Erythroblast (primary cell): ENCODE measurements at regions not wholly inside any gene's neighbourhood (a gene's known extent, or its start where the extent isn't known, plus 50 kb on each side); places are given as distances from the start of the nearest gene placed in this dataset.

Experiments
- GATA1 ChIP-seq: IDR thresholded peaks from 2 replicates; pipeline ENCODE4 v1.6.1; 2011; ENCODE audit warnings: low read depth, mild to moderate bottlenecking, control low read depth, low read length, moderate library complexity
- POLR2A ChIP-seq: IDR thresholded peaks from 2 replicates; pipeline ENCODE4 v1.6.1; 2011; ENCODE audit warnings: mild to moderate bottlenecking, low read length

DNA sequence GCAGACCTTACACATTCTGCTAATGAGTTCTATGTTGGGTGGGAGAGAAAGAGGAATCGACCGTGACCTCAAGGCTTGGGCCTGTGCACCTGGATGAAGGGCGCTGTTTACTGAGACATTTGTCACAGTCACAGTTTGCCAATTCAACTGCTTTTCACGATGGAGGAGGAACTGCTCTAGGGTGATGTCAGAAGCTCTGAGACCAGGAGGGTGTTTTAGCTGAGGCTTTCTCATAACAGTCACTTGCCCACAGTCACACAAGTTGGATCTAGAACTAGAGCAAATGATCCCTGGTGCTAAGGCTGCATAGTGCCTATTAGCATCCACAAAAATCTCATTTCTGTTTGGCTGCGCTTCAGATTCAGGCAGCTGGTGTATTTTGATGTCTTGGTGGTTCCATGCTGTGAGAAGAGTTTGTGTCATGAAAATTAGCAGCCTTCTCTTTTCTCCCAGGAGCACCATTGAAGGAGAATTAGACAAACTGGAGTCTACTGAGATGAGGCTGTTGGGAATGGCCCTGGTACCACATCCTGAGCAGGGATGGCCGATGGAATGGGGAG, 83.3 kb upstream of the TGM3 start:
- TF ChIP-seq POLR2A = no peak
- TF ChIP-seq GATA1 = no peak
